ENCODE measurements at regions not wholly inside any gene's neighbourhood (a gene's known extent, or its start where the extent isn't known, plus 50 kb on each side); places are given as distances from the start of the nearest gene placed in this dataset.

DNA sequence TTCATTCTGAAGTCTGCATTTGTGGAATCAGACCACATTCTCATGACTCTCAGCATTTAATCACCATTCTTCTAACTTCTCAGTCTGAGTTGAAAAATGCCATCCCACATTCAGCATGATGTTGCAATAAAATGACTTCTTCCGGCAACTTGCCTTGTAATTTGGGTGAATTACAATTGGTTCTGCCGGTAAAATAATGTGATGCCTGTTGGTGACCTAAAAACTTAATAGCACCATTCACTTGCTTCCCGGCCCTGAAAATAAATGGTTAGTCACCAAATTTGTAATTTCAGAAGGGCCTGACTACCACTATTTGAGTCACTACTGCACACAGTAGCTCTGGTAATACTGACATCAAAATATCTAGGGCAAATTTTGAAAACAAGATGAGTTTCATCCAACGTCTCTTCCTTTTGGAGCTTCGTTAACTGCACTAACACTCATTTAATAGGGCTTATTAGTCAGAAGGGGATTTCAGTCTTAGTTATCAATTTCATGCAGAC lies 637.1 kb upstream of the CHAC2 start:
- TF ChIP-seq FOXP2 (optimal IDR thresholded peaks at IDR 0.05; ENCODE audit: borderline replicate concordance, extremely low read depth, extremely low read length, insufficient read depth): no peak
- TF ChIP-seq, protein P1, sequence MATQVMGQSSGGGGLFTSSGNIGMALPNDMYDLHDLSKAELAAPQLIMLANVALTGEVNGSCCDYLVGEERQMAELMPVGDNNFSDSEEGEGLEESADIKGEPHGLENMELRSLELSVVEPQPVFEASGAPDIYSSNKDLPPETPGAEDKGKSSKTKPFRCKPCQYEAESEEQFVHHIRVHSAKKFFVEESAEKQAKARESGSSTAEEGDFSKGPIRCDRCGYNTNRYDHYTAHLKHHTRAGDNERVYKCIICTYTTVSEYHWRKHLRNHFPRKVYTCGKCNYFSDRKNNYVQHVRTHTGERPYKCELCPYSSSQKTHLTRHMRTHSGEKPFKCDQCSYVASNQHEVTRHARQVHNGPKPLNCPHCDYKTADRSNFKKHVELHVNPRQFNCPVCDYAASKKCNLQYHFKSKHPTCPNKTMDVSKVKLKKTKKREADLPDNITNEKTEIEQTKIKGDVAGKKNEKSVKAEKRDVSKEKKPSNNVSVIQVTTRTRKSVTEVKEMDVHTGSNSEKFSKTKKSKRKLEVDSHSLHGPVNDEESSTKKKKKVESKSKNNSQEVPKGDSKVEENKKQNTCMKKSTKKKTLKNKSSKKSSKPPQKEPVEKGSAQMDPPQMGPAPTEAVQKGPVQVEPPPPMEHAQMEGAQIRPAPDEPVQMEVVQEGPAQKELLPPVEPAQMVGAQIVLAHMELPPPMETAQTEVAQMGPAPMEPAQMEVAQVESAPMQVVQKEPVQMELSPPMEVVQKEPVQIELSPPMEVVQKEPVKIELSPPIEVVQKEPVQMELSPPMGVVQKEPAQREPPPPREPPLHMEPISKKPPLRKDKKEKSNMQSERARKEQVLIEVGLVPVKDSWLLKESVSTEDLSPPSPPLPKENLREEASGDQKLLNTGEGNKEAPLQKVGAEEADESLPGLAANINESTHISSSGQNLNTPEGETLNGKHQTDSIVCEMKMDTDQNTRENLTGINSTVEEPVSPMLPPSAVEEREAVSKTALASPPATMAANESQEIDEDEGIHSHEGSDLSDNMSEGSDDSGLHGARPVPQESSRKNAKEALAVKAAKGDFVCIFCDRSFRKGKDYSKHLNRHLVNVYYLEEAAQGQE (IDR thresholded peaks at IDR 0.05; ENCODE audit: insufficient read depth in 1 of 2, low read depth in 2 of 2, low read length in 2 of 2): no peak
- TF ChIP-seq TAF1 (IDR thresholded peaks at IDR 0.05; ENCODE audit: borderline replicate concordance, insufficient read depth, low read length): no peak
- TF ChIP-seq POLR2AphosphoS5 (IDR thresholded peaks at IDR 0.05; ENCODE audit: low read depth, low read length): no peak

DNA sequence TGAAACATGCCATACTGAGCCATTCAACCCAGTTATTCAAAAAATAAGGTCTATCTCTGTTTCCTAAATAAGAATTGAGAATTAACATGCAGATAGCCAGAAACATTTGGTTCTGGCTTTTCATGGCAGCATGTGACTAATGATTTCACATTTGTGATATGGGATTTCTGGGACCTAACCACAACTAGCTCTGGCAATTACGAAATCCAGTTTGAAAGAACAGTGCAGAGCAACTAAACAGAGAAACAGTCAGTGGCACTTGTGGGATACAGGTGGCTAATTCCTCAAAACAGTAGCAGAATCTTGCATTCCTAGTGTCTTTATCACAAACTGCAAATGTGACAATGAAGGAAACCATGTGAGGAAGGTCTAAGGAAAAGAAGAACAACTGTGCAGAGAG lies 637.8 kb upstream of the CHAC2 start:
- no peak for TF ChIP-seq POLR2AphosphoS5 (IDR thresholded peaks at IDR 0.05; ENCODE audit: low read depth, low read length)
- TF ChIP-seq SIN3A (IDR thresholded peaks at IDR 0.05; ENCODE audit: borderline replicate concordance, insufficient read depth, low read length): no peak
- no peak for TF ChIP-seq FOXP2 (optimal IDR thresholded peaks at IDR 0.05; ENCODE audit: borderline replicate concordance, extremely low read depth, extremely low read length, insufficient read depth)
- TF ChIP-seq, protein P1 (IDR thresholded peaks at IDR 0.05; ENCODE audit: insufficient read depth in 1 of 2, low read depth in 2 of 2, low read length in 2 of 2): no peak
- no peak for TF ChIP-seq TAF1 (IDR thresholded peaks at IDR 0.05; ENCODE audit: borderline replicate concordance, insufficient read depth, low read length)

GRCh38 chr2:53127061-53127650 lies 640.4 kb upstream of the CHAC2 start:
- TF ChIP-seq TAF1 (IDR thresholded peaks at IDR 0.05; ENCODE audit: borderline replicate concordance, insufficient read depth, low read length) (no peak), POLR2AphosphoS5 (IDR thresholded peaks at IDR 0.05; ENCODE audit: low read depth, low read length) (no peak), SIN3A (IDR thresholded peaks at IDR 0.05; ENCODE audit: borderline replicate concordance, insufficient read depth, low read length) (no peak), FOXP2 (optimal IDR thresholded peaks at IDR 0.05; ENCODE audit: borderline replicate concordance, extremely low read depth, extremely low read length, insufficient read depth) (no peak)
- TF ChIP-seq, protein P1 (IDR thresholded peaks at IDR 0.05; ENCODE audit: insufficient read depth in 1 of 2, low read depth in 2 of 2, low read length in 2 of 2): no peak

DNA sequence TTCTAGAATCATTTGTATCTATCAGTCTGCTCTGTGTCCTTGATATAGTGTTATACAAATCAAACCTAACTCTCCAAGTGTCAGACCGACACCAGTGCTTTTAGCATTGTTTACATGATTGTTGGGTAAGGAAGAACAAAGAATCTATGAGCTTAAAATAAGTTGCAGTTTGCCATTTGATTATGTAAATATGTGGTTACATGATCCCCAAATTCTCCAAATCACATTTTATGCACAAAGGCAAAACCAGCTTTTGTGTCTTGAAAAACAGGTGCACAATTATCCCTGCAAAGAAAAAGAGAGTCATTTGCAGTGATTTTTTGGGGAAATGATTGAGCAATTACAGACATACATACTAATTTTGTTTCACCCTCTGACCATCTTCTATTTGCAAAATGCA lies 652.6 kb upstream of the CHAC2 start:
- TF ChIP-seq SIN3A (IDR thresholded peaks at IDR 0.05; ENCODE audit: borderline replicate concordance, insufficient read depth, low read length): no peak
- no peak for TF ChIP-seq FOXP2 (optimal IDR thresholded peaks at IDR 0.05; ENCODE audit: borderline replicate concordance, extremely low read depth, extremely low read length, insufficient read depth)
- no peak for TF ChIP-seq POLR2AphosphoS5 (IDR thresholded peaks at IDR 0.05; ENCODE audit: low read depth, low read length)

DNA sequence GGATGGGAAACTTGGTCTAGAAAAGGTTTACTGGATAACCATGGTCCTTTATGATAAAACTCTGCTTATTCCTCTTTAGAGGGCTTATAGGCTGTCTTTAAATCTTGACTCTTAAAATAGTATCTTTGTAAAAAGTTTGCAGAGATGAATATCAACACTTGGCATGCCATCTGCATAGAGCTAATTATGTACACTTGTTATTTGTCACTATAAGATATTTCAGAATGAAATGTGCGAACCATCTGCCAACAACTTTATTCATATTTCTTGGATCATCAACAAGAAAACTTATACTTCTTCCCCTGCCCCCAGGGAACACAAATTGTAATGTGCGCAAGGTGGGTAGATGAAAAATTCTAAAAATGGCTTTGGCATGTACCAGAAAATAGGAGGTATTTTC lies 653.0 kb upstream of the CHAC2 start:
- no peak for TF ChIP-seq SIN3A (IDR thresholded peaks at IDR 0.05; ENCODE audit: borderline replicate concordance, insufficient read depth, low read length)
- no peak for TF ChIP-seq TAF1 (IDR thresholded peaks at IDR 0.05; ENCODE audit: borderline replicate concordance, insufficient read depth, low read length)
- TF ChIP-seq FOXP2 (optimal IDR thresholded peaks at IDR 0.05; ENCODE audit: borderline replicate concordance, extremely low read depth, extremely low read length, insufficient read depth): no peak
- no peak for TF ChIP-seq POLR2AphosphoS5 (IDR thresholded peaks at IDR 0.05; ENCODE audit: low read depth, low read length)
- TF ChIP-seq, protein P1 (IDR thresholded peaks at IDR 0.05; ENCODE audit: insufficient read depth in 1 of 2, low read depth in 2 of 2, low read length in 2 of 2): no peak

All from PFSK-1 (cell line).